SK-N-SH (cell line): ENCODE measurements at regions not wholly inside any gene's neighbourhood (a gene's known extent, or its start where the extent isn't known, plus 50 kb on each side); places are given as distances from the start of the nearest gene placed in this dataset.

ENCODE experiments used
- CTCF ChIA-PET: fragments of 300-600, 350-600 bp; formaldehyde crosslinking; extraction: SDS; loops from one replicate; lab custom pipeline; 2021; lab: Yijun Ruan, JAX
- POLR2A ChIA-PET: fragments of 350-600 bp; sonication (Branson Sonifier 250); formaldehyde crosslinking; extraction: SDS; loops from one replicate; lab custom pipeline; 2020; ENCODE audit warnings: antibody characterized with exemption, inconsistent platforms; lab: Yijun Ruan, JAX
- DNase-seq: peaks from one replicate; pipeline ENCODE4 v3.0.0; 2012
- H2AFZ ChIP-seq: fragments of 200-600 bp; sonication (generic); 2 replicates; pipeline ENCODE4 v1.8.1; 2016; ENCODE audit warnings: antibody characterized with exemption, mild to moderate bottlenecking, low read depth
- H3F3A ChIP-seq: fragments of 200-600 bp; sonication (generic); replicated peaks from 2 replicates; pipeline ENCODE3; 2016; ENCODE audit warnings: antibody characterized with exemption, mild to moderate bottlenecking; ENCODE audit not compliant: insufficient read depth
- H3K27ac ChIP-seq, 2 experiments: fragments of 200-500 bp in 1 of 2; fragments of 200-600 bp in 1 of 2; sonication (Bioruptor generic) in 1 of 2; sonication (generic), shearing (Covaris generic) in 1 of 2; 2 replicates each; pipeline versions ENCODE4 v1.5.1 to v1.6.1; 2014 to 2016; ENCODE audit warnings: low read depth in 2 of 2, inconsistent platforms in 1 of 2, low read length in 1 of 2, mild to moderate bottlenecking in 1 of 2, mixed read lengths in 1 of 2
- H3K27me3 ChIP-seq: fragments of 200-600 bp; sonication (generic), shearing (Covaris generic); 2 replicates; pipeline ENCODE4 v1.6.1; 2016; ENCODE audit warnings: mixed run types; ENCODE audit not compliant: insufficient read depth
- H3K36me3 ChIP-seq, 2 experiments: fragments of 200-500 bp in 1 of 2; fragments of 200-600 bp in 1 of 2; sonication (Bioruptor generic) in 1 of 2; sonication (generic) in 1 of 2; replicated peaks in 1 of 2; 2 replicates each; pipeline versions ENCODE3 to v1.5.1; 2014 to 2016; ENCODE audit warnings: low read length in 1 of 2, mild to moderate bottlenecking in 1 of 2; ENCODE audit not compliant: insufficient read depth in 2 of 2, control insufficient read depth in 1 of 2
- H3K4me1 ChIP-seq, 2 experiments: fragments of 200-500 bp in 1 of 2; fragments of 200-600 bp in 1 of 2; sonication (Bioruptor generic) in 1 of 2; sonication (generic), shearing (Covaris generic) in 1 of 2; 2 replicates each; pipeline versions ENCODE4 v1.5.1 to v1.6.1; 2014 to 2016; ENCODE audit warnings: low read depth in 1 of 2, low read length in 1 of 2, mixed run types in 1 of 2; ENCODE audit not compliant: insufficient read depth in 2 of 2, control insufficient read depth in 1 of 2
- H3K4me2 ChIP-seq: fragments of 200-600 bp; sonication (generic), shearing (Covaris generic); 2 replicates; pipeline ENCODE4 v1.6.1; 2017; ENCODE audit warnings: mixed run types
- H3K4me3 ChIP-seq, 2 experiments: fragments of 200-500 bp in 1 of 2; fragments of 200-600 bp in 1 of 2; sonication (Bioruptor generic) in 1 of 2; sonication (generic), shearing (Covaris generic) in 1 of 2; 2 replicates each; pipeline versions ENCODE4 v1.5.1 to v1.8.1; 2014 to 2016; ENCODE audit warnings: low read depth in 2 of 2, inconsistent platforms in 1 of 2, low read length in 1 of 2, mild to moderate bottlenecking in 1 of 2, mixed read lengths in 1 of 2, moderate library complexity in 1 of 2
- H3K79me2 ChIP-seq: fragments of 200-600 bp; sonication (generic); 2 replicates; pipeline ENCODE4 v1.8.1; 2017; ENCODE audit warnings: mild to moderate bottlenecking; ENCODE audit not compliant: insufficient read depth
- H3K9ac ChIP-seq: fragments of 200-600 bp; sonication (generic); 2 replicates; pipeline ENCODE4 v1.6.1; 2017; ENCODE audit warnings: mixed run types
- H3K9me2 ChIP-seq: fragments of 200-600 bp; sonication (generic); 2 replicates; pipeline ENCODE4 v1.6.1; 2017; ENCODE audit warnings: mixed run types
- H3K9me3 ChIP-seq: fragments of 200-600 bp; sonication (generic); 2 replicates; pipeline ENCODE4 v1.6.1; 2017; ENCODE audit warnings: mixed run types, mild to moderate bottlenecking, moderate library complexity
- H4K20me1 ChIP-seq: fragments of 200-600 bp; sonication (generic); 2 replicates; pipeline ENCODE4 v1.6.1; 2017; ENCODE audit warnings: mild to moderate bottlenecking, mixed run types; ENCODE audit not compliant: insufficient read depth
- CTCF ChIP-seq: fragments of 200-600 bp; sonication (generic); IDR thresholded peaks from 2 replicates; pipeline ENCODE4 v1.6.1; 2017; ENCODE audit warnings: antibody characterized with exemption, mild to moderate bottlenecking, moderate library complexity
- ELF1 ChIP-seq: IDR thresholded peaks from 2 replicates; pipeline ENCODE4 v1.4.0; 2012
- EZH2phosphoT487 ChIP-seq: fragments of 200-600 bp; sonication (generic); IDR thresholded peaks from 2 replicates; pipeline ENCODE4 v1.6.1; 2017; ENCODE audit warnings: low read depth, mixed run types, mild to moderate bottlenecking, antibody characterized with exemption, moderate library complexity, borderline replicate concordance
- FOXJ3 ChIP-seq: sonication (generic); formaldehyde crosslinking; IDR thresholded peaks from 2 replicates; pipeline ENCODE4 v1.5.1; 2020; ENCODE audit warnings: mild to moderate bottlenecking, missing genetic modification reagents
- GABPA ChIP-seq: IDR thresholded peaks from 2 replicates; pipeline ENCODE4 v1.4.0; 2012; ENCODE audit warnings: low read depth, mild to moderate bottlenecking
- GATA2 ChIP-seq: sonication (generic); formaldehyde crosslinking; IDR thresholded peaks from 2 replicates; pipeline ENCODE4 v1.5.0; 2020; ENCODE audit warnings: mild to moderate bottlenecking, missing genetic modification reagents
- JUND ChIP-seq: IDR thresholded peaks from 2 replicates; pipeline ENCODE4 v1.4.0; 2012
- MAX ChIP-seq: IDR thresholded peaks from 2 replicates; pipeline ENCODE4 v1.4.0; 2012; ENCODE audit warnings: low read depth
- MEF2A ChIP-seq: IDR thresholded peaks from 2 replicates; pipeline ENCODE4 v1.4.0; 2012; ENCODE audit warnings: low read depth, borderline replicate concordance
- NFIC ChIP-seq: IDR thresholded peaks from 2 replicates; pipeline ENCODE4 v1.4.0; 2012; ENCODE audit warnings: borderline replicate concordance
- NRF1 ChIP-seq: IDR thresholded peaks from 2 replicates; pipeline ENCODE4 v1.6.1; 2012; ENCODE audit warnings: low read depth, mild to moderate bottlenecking, low read length
- PBX3 ChIP-seq: IDR thresholded peaks from 2 replicates; pipeline ENCODE4; 2012
- POLR2AphosphoS5 ChIP-seq: IDR thresholded peaks from 2 replicates; pipeline ENCODE4 v1.6.1; 2012; ENCODE audit warnings: low read depth, low read length
- RAD21 ChIP-seq: IDR thresholded peaks from 2 replicates; pipeline ENCODE4 v1.6.1; 2012; ENCODE audit warnings: mild to moderate bottlenecking, low read length
- REST ChIP-seq: IDR thresholded peaks from 2 replicates; pipeline ENCODE4 v1.6.1; 2012; ENCODE audit warnings: mild to moderate bottlenecking, low read depth, low read length, moderate library complexity
- RFX5 ChIP-seq: IDR thresholded peaks from 2 replicates; pipeline ENCODE4 v1.6.1; 2012; ENCODE audit warnings: mild to moderate bottlenecking, improper control_type of control experiment, low read length
- SIN3A ChIP-seq: IDR thresholded peaks from 2 replicates; pipeline ENCODE4 v1.6.1; 2012; ENCODE audit warnings: low read depth, mild to moderate bottlenecking, low read length, moderate library complexity, borderline replicate concordance
- TAF1 ChIP-seq: IDR thresholded peaks from 2 replicates; pipeline ENCODE4 v1.6.1; 2012; ENCODE audit warnings: low read depth, mild to moderate bottlenecking, low read length, moderate library complexity, borderline replicate concordance
- TCF12 ChIP-seq: IDR thresholded peaks from 2 replicates; pipeline ENCODE4 v1.4.0; 2012

GRCh38 chr6:76834399-76834798 is 628.9 kb downstream of the HTR1B start:
- Histone ChIP-seq H3K4me3 (no peak overlapping the region), H3K27ac (no peak overlapping the region), H3F3A (no peaks in the 10 kb centered on the region), H3K9me2 (no peaks in the 10 kb centered on the region), H3K27me3 (no peaks in the 10 kb centered on the region), H3K4me1 (no peaks in the 10 kb centered on the region; a peak in 1 of 4 replicates), H3K9me3 (no peaks in the 10 kb centered on the region), H2AFZ (no peak overlapping the region), H3K79me2 (no peaks in the 10 kb centered on the region), H3K9ac (no peak overlapping the region), H4K20me1 (no peaks in the 10 kb centered on the region), H3K4me2 (no peak overlapping the region), H3K36me3 (no peaks in the 10 kb centered on the region)
- TF ChIP-seq MAX, result no peak
- no peak for TF ChIP-seq GABPA
- no peak for TF ChIP-seq POLR2AphosphoS5
- no peak for TF ChIP-seq RFX5
- TF ChIP-seq TAF1, result no peak
- TF ChIP-seq GATA2 (CRISPR knock-in tag), result no peak
- no peak for TF ChIP-seq ELF1
- TF ChIP-seq NFIC, result no peak
- TF ChIP-seq REST, result no peak
- no peak for TF ChIP-seq EZH2phosphoT487
- TF ChIP-seq CTCF, result no peak
- no peak for TF ChIP-seq RAD21
- TF ChIP-seq PBX3, result no peak
- TF ChIP-seq JUND, result no peak
- TF ChIP-seq SIN3A, result no peak
- no peak for TF ChIP-seq NRF1
- no peak for TF ChIP-seq FOXJ3 (CRISPR knock-in tag)
- no peak for TF ChIP-seq TCF12
- TF ChIP-seq MEF2A, result no peak
- CTCF ChIA-PET, result interaction anchor here (1.1 kb wide), 1 partner anchor 9 kb away, joined by 3 read pairs; no protein-coding TSS in a partner anchor
- no peak for DNase-seq
- POLR2A ChIA-PET, result no interaction called here
